Activated T-helper 1 cell treated with anti-CD3 and anti-CD28 coated beads, Interleukin-2, amount 50 U/mL, for 16 hours (primary cell): ENCODE measurements at regions not wholly inside any gene's neighbourhood (a gene's known extent, or its start where the extent isn't known, plus 50 kb on each side); places are given as distances from the start of the nearest gene placed in this dataset.

ENCODE experiments used
- DNase-seq, 2 donors: peaks; one replicate each; pipeline ENCODE4 v3.0.0-alpha.2; 2020; ENCODE audit warnings: low read depth in 1 of 2, low spot score in 1 of 2

GRCh38 chr18:45556222-45556621 lies 59.1 kb upstream of the SLC14A2 start:
- no peak for DNase-seq

- no peak for DNase-seq
Observed at GRCh38 chr18:45557287-45557686, 58.0 kb upstream of the SLC14A2 start.

GRCh38 chr18:45557779-45558178 lies 57.5 kb upstream of the SLC14A2 start:
- DNase-seq = no peak

GRCh38 chr18:45559258-45559657 lies 56.0 kb upstream of the SLC14A2 start:
- DNase-seq = no peak

GRCh38 chr18:45560870-45561269 lies 54.4 kb upstream of the SLC14A2 start:
- DNase-seq = no peak

GRCh38 chr18:45562567-45563479 lies 52.5 kb upstream of the SLC14A2 start:
- DNase-seq = no peak

GRCh38 chr18:45565280-45565970 lies 49.9 kb upstream of the SLC14A2 start:
- DNase-seq = no peak
